K562 (cell line): ENCODE measurements at regions not wholly inside any gene's neighbourhood (a gene's known extent, or its start where the extent isn't known, plus 50 kb on each side); places are given as distances from the start of the nearest gene placed in this dataset.

Experiments
- ATAC-seq: fragments of 200-7000 bp; cut with Tn5 transposase; 3 replicates; pipeline ENCODE4 v1.9.1; 2020; ENCODE audit warnings: moderate library complexity
- BruUV-seq: library from RNA; stranded (reverse); fragments of 400-500 nt; replicated peaks from 2 replicates; lab custom pipeline; 2021; lab: Mats Ljungman, UMichigan
- CTCF ChIA-PET: fragments of 300-600 bp; formaldehyde crosslinking; extraction: SDS; loops from one replicate; lab custom pipeline; 2021; ENCODE audit warnings: low intra/inter-chr PET ratio; lab: Yijun Ruan, JAX
- POLR2A ChIA-PET: fragments of 300-600, 350-650 bp; sonication (Branson Sonifier 250); formaldehyde crosslinking; extraction: SDS; loops from one replicate; lab custom pipeline; 2021; ENCODE audit warnings: antibody characterized with exemption, inconsistent platforms; lab: Yijun Ruan, JAX
- DNase-seq, 4 experiments: peaks; one replicate each; pipeline versions ENCODE4 v3.0.0 to v3.0.0-alpha.2; 2011 to 2018; ENCODE audit warnings: low spot score in 3 of 4, mixed read lengths in 3 of 4; ENCODE audit errors: extremely low read depth in 1 of 4
- FAIRE-seq: peaks from 2 replicates; lab custom pipeline; 2011; peaks lifted over from hg19 to GRCh38; lab: Jason Lieb, UNC
- H2AFZ ChIP-seq: 2 replicates; pipeline ENCODE4 v1.6.0; 2011; ENCODE audit warnings: low read depth, low read length, control low read depth, inconsistent platforms
- H3K27ac ChIP-seq: fragments of 200-600 bp; 3 replicates; pipeline ENCODE4 v1.8.0; 2011; ENCODE audit warnings: low read depth, mild to moderate bottlenecking, control low read depth, inconsistent platforms, low read length, moderate library complexity, mixed read lengths; ENCODE audit errors: extremely low read depth
- H3K27me3 ChIP-seq, 2 experiments: fragments of 300-600 bp in 1 of 2; 2 replicates in 1 of 2; 3 replicates in 1 of 2; pipeline versions ENCODE4 v1.6.0 to v1.8.0; 2011; ENCODE audit warnings: inconsistent platforms in 2 of 2, low read length in 2 of 2, mild to moderate bottlenecking in 1 of 2, mixed read lengths in 1 of 2, moderate library complexity in 1 of 2; ENCODE audit not compliant: control insufficient read depth in 2 of 2, insufficient read depth in 2 of 2
- H3K36me3 ChIP-seq: fragments of 300-600 bp; 3 replicates; pipeline ENCODE4 v1.8.0; 2011; ENCODE audit warnings: mild to moderate bottlenecking, low read length, inconsistent platforms; ENCODE audit not compliant: control insufficient read depth, insufficient read depth
- H3K4me1 ChIP-seq, 2 experiments: fragments of 200-600 bp in 1 of 2; replicated peaks in 1 of 2; 2 replicates in 1 of 2; 3 replicates in 1 of 2; pipeline versions ENCODE4 v1.5.1 to v1.8.0; 2011; ENCODE audit warnings: inconsistent platforms in 2 of 2, low read length in 2 of 2, mild to moderate bottlenecking in 1 of 2, mixed read lengths in 1 of 2, moderate library complexity in 1 of 2; ENCODE audit not compliant: control insufficient read depth in 2 of 2, insufficient read depth in 2 of 2
- H3K4me2 ChIP-seq: 2 replicates; pipeline ENCODE4 v1.6.1; 2011; ENCODE audit warnings: low read length, control low read depth, inconsistent platforms, mixed read lengths; ENCODE audit not compliant: insufficient read depth
- H3K4me3 ChIP-seq: fragments of 200-600 bp; sonication (generic), shearing (Covaris generic); 2 replicates; pipeline ENCODE4 v1.5.1; 2016; ENCODE audit warnings: control low read depth, inconsistent platforms
- H3K79me2 ChIP-seq: fragments of 200-600 bp; 3 replicates; pipeline ENCODE4 v1.8.0; 2011; ENCODE audit warnings: low read length, inconsistent platforms; ENCODE audit not compliant: control insufficient read depth, insufficient read depth
- H3K9ac ChIP-seq, 2 experiments: 2 replicates each; pipeline versions ENCODE4 v1.6.0 to v1.6.1; 2011; ENCODE audit warnings: low read depth in 2 of 2, low read length in 2 of 2, control low read depth in 1 of 2, inconsistent platforms in 1 of 2, mild to moderate bottlenecking in 1 of 2, mixed read lengths in 1 of 2; ENCODE audit not compliant: insufficient read depth in 1 of 2
- H3K9me1 ChIP-seq: one replicate; pipeline ENCODE4 v1.6.0; 2011; ENCODE audit warnings: inconsistent platforms, mild to moderate bottlenecking, low read length, moderate library complexity; ENCODE audit not compliant: control insufficient read depth, insufficient read depth
- H3K9me3 ChIP-seq: replicated peaks from 2 replicates; pipeline ENCODE4 v1.5.1; 2011; ENCODE audit warnings: low read depth, low read length, inconsistent platforms; ENCODE audit not compliant: control insufficient read depth, insufficient read depth
- H4K20me1 ChIP-seq: replicated peaks from 2 replicates; pipeline ENCODE4 v1.6.1; 2011; ENCODE audit warnings: low read length, inconsistent platforms, mixed read lengths; ENCODE audit not compliant: control insufficient read depth, insufficient read depth
- AFF1 ChIP-seq, 2 experiments: fragments of 450-650 bp; IDR thresholded peaks; 2 replicates each; pipeline ENCODE4 v1.6.1; 2018; ENCODE audit warnings: mild to moderate bottlenecking in 2 of 2, low read depth in 1 of 2; ENCODE audit not compliant: partially characterized antibody in 2 of 2
- ARID3B ChIP-seq: fragments of 250-450 bp; sonication (Bioruptor Pico); IDR thresholded peaks from 2 replicates; pipeline ENCODE4 v1.4.0; 2020; ENCODE audit warnings: borderline replicate concordance
- HEY1 ChIP-seq: fragments of 250-450 bp; sonication (Bioruptor Pico); IDR thresholded peaks from 2 replicates; pipeline ENCODE4 v1.5.0; 2020; ENCODE audit warnings: mild to moderate bottlenecking, moderate library complexity, borderline replicate concordance
- NCOA4 ChIP-seq: fragments of 450-650 bp; IDR thresholded peaks from 2 replicates; pipeline ENCODE4 v1.6.1; 2018; ENCODE audit warnings: mild to moderate bottlenecking; ENCODE audit not compliant: partially characterized antibody
- SIX5 ChIP-seq, 2 experiments: IDR thresholded peaks; 2 replicates each; pipeline ENCODE4 v1.6.1; 2011; ENCODE audit warnings: low read length in 2 of 2, borderline replicate concordance in 1 of 2, low read depth in 1 of 2, mild to moderate bottlenecking in 1 of 2, moderate library complexity in 1 of 2; ENCODE audit not compliant: insufficient read depth in 1 of 2
- ZC3H4 ChIP-seq: sonication (generic); formaldehyde crosslinking; IDR thresholded peaks from 2 replicates; pipeline ENCODE4 v1.9.0; 2021; ENCODE audit warnings: missing genetic modification reagents, borderline replicate concordance
- WGBS: fragments of 100-300 bp; shearing (Covaris generic); methylation state at CpG from one replicate; pipeline ENCODE4 v1.1.6; 2016; ENCODE audit warnings: low coverage, mixed read lengths; ENCODE audit not compliant: insufficient coverage; ENCODE audit errors: missing lambda C conversion rate; 5-methylcytosine and 5-hydroxymethylcytosine counted together
- in situ Hi-C: fragments of 300-500 bp; cut with MboI; formaldehyde crosslinking; loops from 4 replicates; pipeline ENCODE4 v1.15.0; 2018; ENCODE audit warnings: inconsistent platforms, mixed read lengths
- intact Hi-C: fragments of 100-400 bp; cut with micrococcal nuclease; formaldehyde crosslinking; loops from 2 replicates; pipeline ENCODE4 v1.14.2; 2022
- TF ChIP-seq, protein P1 (sequence below): sonication (generic); formaldehyde crosslinking; IDR thresholded peaks from 2 replicates; pipeline ENCODE4 v1.8.0; 2022; ENCODE audit warnings: missing genetic modification reagents, mild to moderate bottlenecking, moderate library complexity, borderline replicate concordance

DNA sequence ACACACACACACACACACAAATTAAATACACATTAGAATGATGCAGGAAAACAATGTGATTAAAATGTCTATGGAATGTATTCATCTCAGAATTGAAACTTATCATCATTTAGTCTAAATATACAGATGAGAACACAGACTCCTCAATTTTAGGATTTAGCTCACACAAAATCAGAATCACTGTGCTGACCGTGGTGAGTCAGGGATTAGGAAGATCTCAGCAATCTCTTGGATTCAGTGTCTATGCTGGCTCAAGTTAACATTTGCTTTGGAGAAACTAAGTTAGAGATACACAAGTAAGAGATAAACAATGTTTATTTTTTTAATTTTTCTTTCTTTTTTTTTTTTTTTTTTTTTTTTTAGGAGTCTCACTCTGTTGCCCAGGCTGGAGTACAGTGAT lies 323.6 kb downstream of the KLF12 start:
- no peaks in the 10 kb centered on the region for H3K4me1 ChIP-seq
- no peak for FAIRE-seq
- no peaks in the 10 kb centered on the region for H3K36me3 ChIP-seq
- H3K27ac ChIP-seq, result no peak overlapping the region
- ChIA-PET CTCF (no interaction called here), POLR2A (no interaction called here)
- no peak overlapping the region for H3K4me3 ChIP-seq
- no peak overlapping the region for H3K9ac ChIP-seq
- no peaks in the 10 kb centered on the region for H3K9me3 ChIP-seq
- intact Hi-C loops, result no loop called here
- no peaks in the 10 kb centered on the region for H3K27me3 ChIP-seq
- WGBS, result 0% methylated on average over 1 of the region's 1 CpG
- in situ Hi-C loops, result no loop called here
- no TSS peak for BruUV-seq
- TF ChIP-seq, protein P1, sequence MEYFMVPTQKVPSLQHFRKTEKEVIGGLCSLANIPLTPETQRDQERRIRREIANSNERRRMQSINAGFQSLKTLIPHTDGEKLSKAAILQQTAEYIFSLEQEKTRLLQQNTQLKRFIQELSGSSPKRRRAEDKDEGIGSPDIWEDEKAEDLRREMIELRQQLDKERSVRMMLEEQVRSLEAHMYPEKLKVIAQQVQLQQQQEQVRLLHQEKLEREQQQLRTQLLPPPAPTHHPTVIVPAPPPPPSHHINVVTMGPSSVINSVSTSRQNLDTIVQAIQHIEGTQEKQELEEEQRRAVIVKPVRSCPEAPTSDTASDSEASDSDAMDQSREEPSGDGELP (CRISPR knock-in tag), result no peak
- TF ChIP-seq, all 486 proteins: peak for 0
- H4K20me1 ChIP-seq, result no peaks in the 10 kb centered on the region
- no peak overlapping the region for H2AFZ ChIP-seq
- no peak for ATAC-seq
- H3K4me2 ChIP-seq, result no peak overlapping the region
- DNase-seq, result no peak
- H3K79me2 ChIP-seq, result no peaks in the 10 kb centered on the region
- H3K9me1 ChIP-seq, result no peaks in the 10 kb centered on the region

DNA sequence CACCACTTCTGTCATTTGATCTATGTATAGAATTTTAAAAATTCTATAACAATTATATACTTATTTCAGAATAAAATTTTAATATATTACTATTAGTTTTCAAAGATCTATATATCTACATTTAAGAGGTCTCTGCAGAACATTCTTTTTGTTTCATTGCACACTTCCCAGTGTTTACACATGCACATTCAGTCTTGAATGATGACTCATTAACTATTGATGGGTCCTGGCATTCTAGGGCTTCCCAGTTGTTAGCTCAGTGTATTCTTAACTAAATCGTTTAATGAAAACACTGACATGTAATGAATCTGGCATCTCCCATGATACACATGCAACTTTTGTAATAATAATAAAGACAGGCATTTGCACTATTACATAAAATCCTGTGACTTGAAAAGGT lies 324.6 kb downstream of the KLF12 start:
- H3K9me1 ChIP-seq, result no peaks in the 10 kb centered on the region
- no peaks in the 10 kb centered on the region for H3K4me1 ChIP-seq
- H3K27ac ChIP-seq, result no peak overlapping the region
- H3K4me3 ChIP-seq, result no peak overlapping the region
- no peaks in the 10 kb centered on the region for H3K9me3 ChIP-seq
- no peak overlapping the region for H3K9ac ChIP-seq
- CTCF ChIA-PET, result no interaction called here
- WGBS, result 0% methylated on average over 1 of the region's 1 CpG
- intact Hi-C loops (no loop called here), in situ Hi-C loops (no loop called here)
- no peak overlapping the region for H2AFZ ChIP-seq
- no peaks in the 10 kb centered on the region for H3K36me3 ChIP-seq
- no peaks in the 10 kb centered on the region for H4K20me1 ChIP-seq
- DNase-seq (no peak), FAIRE-seq (no peak), ATAC-seq (no peak)
- BruUV-seq, result no TSS peak
- H3K4me2 ChIP-seq, result no peak overlapping the region
- POLR2A ChIA-PET, result no interaction called here
- no peak for TF ChIP-seq ARID3B (CRISPR knock-in tag)
- TF ChIP-seq ZC3H4 (CRISPR knock-in tag), result no peak
- TF ChIP-seq AFF1 (IDR thresholded peaks at IDR 0.05; ENCODE audit: low read depth in 1 of 2, partially characterized antibody in 2 of 2), result no peak
- TF ChIP-seq SIX5 (IDR thresholded peaks at IDR 0.05; ENCODE audit: borderline replicate concordance in 1 of 2, insufficient read depth in 1 of 2, low read depth in 1 of 2, low read length in 2 of 2), result no peak
- TF ChIP-seq NCOA4, result no peak
- no peak for TF ChIP-seq HEY1
- TF ChIP-seq, all 486 proteins: peak for 0
- no peaks in the 10 kb centered on the region for H3K79me2 ChIP-seq
- H3K27me3 ChIP-seq, result no peaks in the 10 kb centered on the region
